HCT116 (cell line): ENCODE measurements at regions not wholly inside any gene's neighbourhood (a gene's known extent, or its start where the extent isn't known, plus 50 kb on each side); places are given as distances from the start of the nearest gene placed in this dataset.

ENCODE experiments used
- ATAC-seq: fragments of 200-7000 bp; cut with Tn5 transposase; 2 replicates; pipeline ENCODE4 v1.9.1; 2020; ENCODE audit warnings: mild to moderate bottlenecking, moderate library complexity
- BruUV-seq: library from RNA; stranded (reverse); fragments of 400-500 nt; replicated peaks from 2 replicates; lab custom pipeline; 2021; lab: Mats Ljungman, UMichigan
- CTCF ChIA-PET: fragments of 300-600 bp; sonication (Branson Sonifier 250); formaldehyde crosslinking; loops from one replicate; lab custom pipeline; 2021; ENCODE audit warnings: antibody characterized with exemption; lab: Charles Lee
- POLR2A ChIA-PET: fragments of 300-600, 350-600 bp; sonication (Branson Sonifier 250); formaldehyde crosslinking; loops from one replicate; lab custom pipeline; 2021; ENCODE audit warnings: antibody characterized with exemption; lab: Charles Lee
- RAD21 ChIA-PET, 2 experiments: fragments of 300-600 bp; sonication (Branson Sonifier 250); formaldehyde crosslinking; loops; one replicate each; lab custom pipeline; 2023; ENCODE audit warnings: low total read pairs in 2 of 2; ENCODE audit not compliant: uncharacterized antibody in 2 of 2, unreplicated experiment in 2 of 2, low non-redundant PET in 1 of 2; lab: Charles Lee
- DNase-seq: peaks from one replicate; pipeline ENCODE4 v3.0.0-alpha.2; 2010; ENCODE audit warnings: low read depth, low spot score
- H2AFZ ChIP-seq: fragments of 200-600 bp; shearing (Covaris generic), sonication (generic); 2 replicates; pipeline ENCODE4 v1.6.1; 2017; ENCODE audit warnings: low read depth, mixed run types, mixed read lengths, antibody characterized with exemption, low read length; ENCODE audit not compliant: poor library complexity, severe bottlenecking
- H3K27ac ChIP-seq: 2 replicates; pipeline ENCODE4 v1.5.1; 2012; ENCODE audit warnings: low read depth, low read length
- H3K27me3 ChIP-seq: fragments of 200-600 bp; sonication (generic); 2 replicates; pipeline ENCODE4 v1.6.1; 2016; ENCODE audit warnings: mixed run types, low read length, mixed read lengths; ENCODE audit not compliant: insufficient read depth
- H3K36me3 ChIP-seq, 2 experiments: fragments of 200-500 bp in 1 of 2; fragments of 200-600 bp in 1 of 2; sonication (Bioruptor generic) in 1 of 2; sonication (generic) in 1 of 2; 2 replicates each; pipeline versions ENCODE4 v1.5.1 to v1.6.1; 2014 to 2016; ENCODE audit warnings: low read length in 2 of 2, inconsistent platforms in 1 of 2, mixed read lengths in 1 of 2, mixed run types in 1 of 2; ENCODE audit not compliant: insufficient read depth in 2 of 2, control insufficient read depth in 1 of 2
- H3K4me1 ChIP-seq, 2 experiments: fragments of 200-600 bp in 1 of 2; sonication (generic) in 1 of 2; 2 replicates each; pipeline versions ENCODE4 v1.5.1 to v1.6.1; 2012 to 2017; ENCODE audit warnings: low read length in 2 of 2, inconsistent platforms in 1 of 2, mild to moderate bottlenecking in 1 of 2, mixed read lengths in 1 of 2, mixed run types in 1 of 2, moderate library complexity in 1 of 2; ENCODE audit not compliant: insufficient read depth in 2 of 2, control insufficient read depth in 1 of 2
- H3K4me2 ChIP-seq: fragments of 200-600 bp; sonication (generic); 2 replicates; pipeline ENCODE4 v1.6.1; 2017; ENCODE audit warnings: mixed run types, low read length, mixed read lengths
- H3K4me3 ChIP-seq, 2 experiments: fragments of 200-600 bp in 1 of 2; sonication (generic) in 1 of 2; replicated peaks in 1 of 2; 2 replicates each; pipeline ENCODE4 v1.5.1; 2011 to 2016; ENCODE audit warnings: low read length in 2 of 2, control low read depth in 1 of 2, low read depth in 1 of 2, mild to moderate bottlenecking in 1 of 2, mixed read lengths in 1 of 2, mixed run types in 1 of 2
- H3K79me2 ChIP-seq: fragments of 200-600 bp; sonication (generic); 2 replicates; pipeline ENCODE4 v1.6.1; 2017; ENCODE audit warnings: mild to moderate bottlenecking, mixed run types, low read length, moderate library complexity, mixed read lengths; ENCODE audit not compliant: insufficient read depth
- H3K9ac ChIP-seq: fragments of 200-600 bp; sonication (generic); 2 replicates; pipeline ENCODE4 v1.6.1; 2016; ENCODE audit warnings: low read length, mixed read lengths
- H3K9me2 ChIP-seq: fragments of 200-600 bp; sonication (generic), shearing (Covaris generic); 2 replicates; pipeline ENCODE4 v1.6.1; 2017; ENCODE audit warnings: mixed run types, mild to moderate bottlenecking, moderate library complexity; ENCODE audit not compliant: insufficient read depth
- H3K9me3 ChIP-seq, 2 experiments: fragments of 200-500 bp in 1 of 2; fragments of 200-600 bp in 1 of 2; sonication (Bioruptor generic) in 1 of 2; sonication (generic) in 1 of 2; 2 replicates each; pipeline ENCODE4 v1.6.1; 2014 to 2017; ENCODE audit warnings: low read length in 2 of 2, mixed read lengths in 2 of 2, inconsistent platforms in 1 of 2, low read depth in 1 of 2, mild to moderate bottlenecking in 1 of 2, mixed run types in 1 of 2, moderate library complexity in 1 of 2; ENCODE audit not compliant: control insufficient read depth in 1 of 2, insufficient read depth in 1 of 2
- H4K20me1 ChIP-seq: fragments of 200-600 bp; sonication (generic), shearing (Covaris generic); 2 replicates; pipeline ENCODE4 v1.6.1; 2017; ENCODE audit warnings: mixed run types, mild to moderate bottlenecking, moderate library complexity; ENCODE audit not compliant: insufficient read depth
- ATF3 ChIP-seq: IDR thresholded peaks from 2 replicates; pipeline ENCODE4 v1.6.1; 2012
- CEBPB ChIP-seq: IDR thresholded peaks from 2 replicates; pipeline ENCODE4 v1.6.1; 2012; ENCODE audit warnings: low read depth
- EGR1 ChIP-seq: IDR thresholded peaks from 2 replicates; pipeline ENCODE4 v1.6.1; 2012; ENCODE audit warnings: low read depth
- ELF1 ChIP-seq: IDR thresholded peaks from 2 replicates; pipeline ENCODE4 v1.6.1; 2012; ENCODE audit warnings: low read depth, borderline replicate concordance
- EZH2phosphoT487 ChIP-seq: fragments of 200-600 bp; IDR thresholded peaks from 2 replicates; pipeline ENCODE4 v1.6.1; 2018; ENCODE audit warnings: antibody characterized with exemption, borderline replicate concordance
- FOSL1 ChIP-seq: IDR thresholded peaks from 2 replicates; pipeline ENCODE4 v1.6.1; 2012; ENCODE audit warnings: low read depth
- JUND ChIP-seq: IDR thresholded peaks from 2 replicates; pipeline ENCODE4 v1.6.1; 2012
- MAX ChIP-seq: IDR thresholded peaks from 2 replicates; pipeline ENCODE4 v1.6.1; 2012
- POLR2AphosphoS5 ChIP-seq: IDR thresholded peaks from 2 replicates; pipeline ENCODE4 v1.6.1; 2011; ENCODE audit warnings: mild to moderate bottlenecking, low read depth, low read length, moderate library complexity
- REST ChIP-seq: IDR thresholded peaks from 2 replicates; pipeline ENCODE4 v1.6.1; 2012; ENCODE audit warnings: low read depth
- SIN3A ChIP-seq: IDR thresholded peaks from 2 replicates; pipeline ENCODE4 v1.6.1; 2012; ENCODE audit warnings: low read depth
- SP1 ChIP-seq: IDR thresholded peaks from 2 replicates; pipeline ENCODE4 v1.6.1; 2012; ENCODE audit warnings: low read depth
- SRF ChIP-seq: IDR thresholded peaks from 2 replicates; pipeline ENCODE4 v1.6.1; 2012; ENCODE audit warnings: low read depth
- TCF7L2 ChIP-seq: IDR thresholded peaks from 2 replicates; pipeline ENCODE4 v1.7.0; 2011; ENCODE audit warnings: borderline replicate concordance, inconsistent platforms; ENCODE audit not compliant: insufficient read depth, insufficient read length; ENCODE audit errors: extremely low read depth
- YY1 ChIP-seq: IDR thresholded peaks from 2 replicates; pipeline ENCODE4 v1.6.1; 2011; ENCODE audit warnings: low read length, low read depth, moderate library complexity, mild to moderate bottlenecking; ENCODE audit not compliant: insufficient replicate concordance; ENCODE audit errors: extremely low read depth
- ZFX ChIP-seq: fragments of 450-650 bp; IDR thresholded peaks from 2 replicates; pipeline ENCODE4 v1.6.1; 2017
- intact Hi-C: fragments of 100-400 bp; cut with micrococcal nuclease; formaldehyde crosslinking; loops from 2 replicates; pipeline ENCODE4 v1.10.0; 2022

- BruUV-seq: no TSS peak
- RAD21 ChIA-PET: no interaction called here
- Histone ChIP-seq H3K4me1 (no peaks in the 10 kb centered on the region), H3K36me3 (no peaks in the 10 kb centered on the region), H3K9me2 (no peaks in the 10 kb centered on the region), H3K27me3 (no peaks in the 10 kb centered on the region), H3K9ac (no peak overlapping the region), H3K4me3 (no peak overlapping the region), H4K20me1 (no peaks in the 10 kb centered on the region), H3K79me2 (no peaks in the 10 kb centered on the region), H3K9me3 (no peaks in the 10 kb centered on the region), H3K4me2 (no peak overlapping the region), H3K27ac (no peak overlapping the region), H2AFZ (no peak overlapping the region)
- TF ChIP-seq ATF3: no peak
- TF ChIP-seq EGR1: no peak
- TF ChIP-seq EZH2phosphoT487: no peak
- TF ChIP-seq CEBPB: no peak
- no peak for TF ChIP-seq REST
- no peak for TF ChIP-seq TCF7L2
- no peak for TF ChIP-seq POLR2AphosphoS5
- TF ChIP-seq FOSL1: no peak
- no peak for TF ChIP-seq ELF1
- TF ChIP-seq JUND: no peak
- TF ChIP-seq SRF: no peak
- no peak for TF ChIP-seq SP1
- TF ChIP-seq ZFX: no peak
- no peak for TF ChIP-seq YY1
- no peak for TF ChIP-seq SIN3A
- TF ChIP-seq MAX: no peak
- POLR2A ChIA-PET: no interaction called here
- no peak for DNase-seq
- intact Hi-C loops: no loop called here
- ATAC-seq: no peak
- CTCF ChIA-PET: no interaction called here
These were observed 213.6 kb downstream of the PCDH20 start for GRCh38 chr13:61202042-61202441.
